Thyroid gland (tissue), 4 donors: ENCODE measurements at regions not wholly inside any gene's neighbourhood (a gene's known extent, or its start where the extent isn't known, plus 50 kb on each side); places are given as distances from the start of the nearest gene placed in this dataset.

Experiments used
- CTCF ChIP-seq, 6 experiments: fragments of 200-600 bp in 3 of 6; fragments of 450-650 bp in 3 of 6; sonication (generic) in 3 of 6; IDR thresholded peaks; one replicate each; pipeline ENCODE4 v1.5.1; 2016 to 2019; ENCODE audit warnings: antibody characterized with exemption in 6 of 6, mild to moderate bottlenecking in 2 of 6, inconsistent platforms in 1 of 6, moderate library complexity in 1 of 6
- POLR2A ChIP-seq, 2 donors: fragments of 450-650 bp; IDR thresholded peaks; one replicate each; pipeline ENCODE4 v1.6.1; 2017; ENCODE audit warnings: antibody characterized with exemption in 2 of 2, mild to moderate bottlenecking in 2 of 2, moderate library complexity in 1 of 2

- TF ChIP-seq CTCF (IDR thresholded peaks at IDR 0.05) (no peak), POLR2A (IDR thresholded peaks at IDR 0.05) (no peak)
Measured at GRCh38 chrX:3443184-3443583, 96.7 kb upstream of the MXRA5 start.
